ENCODE measurements at regions not wholly inside any gene's neighbourhood (a gene's known extent, or its start where the extent isn't known, plus 50 kb on each side); places are given as distances from the start of the nearest gene placed in this dataset.

DNA sequence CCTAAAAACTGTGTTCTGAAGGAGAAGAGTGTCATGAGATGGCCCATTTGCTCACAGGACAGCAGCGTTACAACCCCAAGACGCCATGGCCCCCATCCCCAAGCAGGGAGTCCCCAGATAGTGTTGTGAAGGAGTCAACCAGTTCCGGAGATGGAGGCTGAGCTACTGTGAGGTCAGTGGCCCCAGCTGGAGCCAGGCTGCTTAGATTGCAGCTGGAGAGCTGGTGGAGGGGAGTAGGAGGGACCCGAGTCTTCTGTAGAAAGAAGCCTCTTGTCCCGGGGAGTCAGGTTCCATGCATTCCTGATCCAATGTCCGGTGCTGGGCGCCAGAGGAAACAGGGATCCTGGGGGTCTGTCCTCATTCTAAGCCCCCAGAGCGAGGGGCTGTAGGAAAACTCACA is 93.5 kb upstream of the SIM2 start:
- TF ChIP-seq CTCF (IDR thresholded peaks at IDR 0.05; ENCODE audit: unreplicated experiment): no peak
- Mint-ChIP-seq H3K27ac (no peak overlapping the region), H3K4me1 (ENCODE audit: low read depth) (no peaks in the 10 kb centered on the region), H3K27me3 (peaks cover 10% of the 10 kb centered on the region), H3K4me3 (ENCODE audit: low read depth) (no peak overlapping the region), H3K9me3 (ENCODE audit: low read depth) (peaks cover 8% of the 10 kb centered on the region), H3K36me3 (ENCODE audit: insufficient read depth) (peaks cover 1% of the 10 kb centered on the region)
- no peak for DNase-seq (ENCODE audit: low spot score, unreplicated experiment)

GRCh38 chr21:36606287-36606982 is 92.5 kb upstream of the SIM2 start:
- H3K27me3 Mint-ChIP-seq: peaks cover 7% of the 10 kb centered on the region
- H3K9me3 Mint-ChIP-seq (ENCODE audit: low read depth): peaks cover 9% of the 10 kb centered on the region
- H3K4me3 Mint-ChIP-seq (ENCODE audit: low read depth): no peak overlapping the region
- DNase-seq (ENCODE audit: low spot score, unreplicated experiment): no peak
- peaks cover 1% of the 10 kb centered on the region for H3K36me3 Mint-ChIP-seq (ENCODE audit: insufficient read depth)
- no peak overlapping the region for H3K27ac Mint-ChIP-seq
- no peaks in the 10 kb centered on the region for H3K4me1 Mint-ChIP-seq (ENCODE audit: low read depth)
- peak; percentile 15 for TF ChIP-seq CTCF (IDR thresholded peaks at IDR 0.05; ENCODE audit: unreplicated experiment)

DNA sequence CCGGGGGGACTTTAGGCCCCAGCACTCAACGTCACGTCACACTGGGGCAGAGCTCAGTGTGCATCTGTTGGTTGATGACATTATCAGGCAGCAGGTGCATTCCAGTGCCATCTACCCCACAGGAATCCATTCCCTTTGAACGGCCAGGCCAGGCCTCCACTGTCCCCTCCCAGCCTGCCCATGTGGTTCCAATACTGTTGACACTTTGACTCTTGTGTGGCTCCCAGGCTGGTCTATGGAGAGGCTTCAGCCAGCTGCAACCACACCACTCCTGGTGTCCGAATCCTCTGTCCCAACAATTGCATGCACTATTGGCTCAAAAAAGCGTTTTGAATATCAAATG is 92.0 kb upstream of the SIM2 start:
- H3K27me3 Mint-ChIP-seq: peaks cover 10% of the 10 kb centered on the region
- peaks cover 1% of the 10 kb centered on the region for H3K36me3 Mint-ChIP-seq (ENCODE audit: insufficient read depth)
- no peak overlapping the region for H3K4me3 Mint-ChIP-seq (ENCODE audit: low read depth)
- no peak for TF ChIP-seq CTCF (IDR thresholded peaks at IDR 0.05; ENCODE audit: unreplicated experiment)
- peaks cover 9% of the 10 kb centered on the region for H3K9me3 Mint-ChIP-seq (ENCODE audit: low read depth)
- H3K27ac Mint-ChIP-seq: no peak overlapping the region
- no peak for DNase-seq (ENCODE audit: low spot score, unreplicated experiment)
- H3K4me1 Mint-ChIP-seq (ENCODE audit: low read depth): no peaks in the 10 kb centered on the region

- no peak for DNase-seq (ENCODE audit: low spot score, unreplicated experiment)
- Mint-ChIP-seq H3K4me3 (ENCODE audit: low read depth) (no peak overlapping the region), H3K36me3 (ENCODE audit: insufficient read depth) (peaks cover 1% of the 10 kb centered on the region), H3K27ac (no peak overlapping the region), H3K4me1 (ENCODE audit: low read depth) (peaks cover 6% of the 10 kb centered on the region), H3K9me3 (ENCODE audit: low read depth) (peaks cover 12% of the 10 kb centered on the region), H3K27me3 (peaks cover 14% of the 10 kb centered on the region)
- TF ChIP-seq CTCF (IDR thresholded peaks at IDR 0.05; ENCODE audit: unreplicated experiment): no peak
These were observed 90.6 kb upstream of the SIM2 start for GRCh38 chr21:36608041-36608896.

GRCh38 chr21:36608897-36609225 is 90.1 kb upstream of the SIM2 start:
- DNase-seq (ENCODE audit: low spot score, unreplicated experiment): no peak
- H3K27me3 Mint-ChIP-seq: peaks cover 14% of the 10 kb centered on the region
- H3K9me3 Mint-ChIP-seq (ENCODE audit: low read depth): peaks cover 12% of the 10 kb centered on the region
- peaks cover 1% of the 10 kb centered on the region for H3K36me3 Mint-ChIP-seq (ENCODE audit: insufficient read depth)
- peaks cover 10% of the 10 kb centered on the region for H3K4me1 Mint-ChIP-seq (ENCODE audit: low read depth)
- H3K4me3 Mint-ChIP-seq (ENCODE audit: low read depth): no peak overlapping the region
- H3K27ac Mint-ChIP-seq: no peak overlapping the region
- no peak for TF ChIP-seq CTCF (IDR thresholded peaks at IDR 0.05; ENCODE audit: unreplicated experiment)

Data from progenitor cell of endocrine pancreas (in vitro differentiated cells).